Tibial artery (tissue), 4 donors: ENCODE measurements at regions not wholly inside any gene's neighbourhood (a gene's known extent, or its start where the extent isn't known, plus 50 kb on each side); places are given as distances from the start of the nearest gene placed in this dataset.

ENCODE experiments used
- DNase-seq, 2 donors: peaks; one replicate each; pipeline ENCODE4 v3.0.0-alpha.2; 2019
- H3K27ac ChIP-seq, 2 donors: fragments of 200-600 bp; sonication (generic) in 1 of 2; 1 replicate in 1 of 2; 2 replicates in 1 of 2; pipeline ENCODE4 v1.5.1; 2018 to 2019; ENCODE audit warnings: mild to moderate bottlenecking in 1 of 2
- H3K27me3 ChIP-seq, 2 donors: fragments of 200-600 bp; sonication (generic) in 1 of 2; one replicate each; pipeline versions ENCODE4 v1.5.1 to v1.6.0; 2016 to 2019
- H3K36me3 ChIP-seq, 3 donors: fragments of 200-600 bp; sonication (generic) in 2 of 3; one replicate each; pipeline ENCODE4 v1.5.1; 2016 to 2019; ENCODE audit warnings: mild to moderate bottlenecking in 2 of 3
- H3K4me1 ChIP-seq, 4 donors: fragments of 200-600 bp; sonication (generic) in 2 of 4; 1 replicate in 3 of 4; 2 replicates in 1 of 4; pipeline ENCODE4 v1.5.1; 2016 to 2019
- H3K4me3 ChIP-seq, 2 donors: fragments of 200-600 bp; sonication (generic) in 1 of 2; 1 replicate in 1 of 2; 2 replicates in 1 of 2; pipeline ENCODE4 v1.5.1; 2018 to 2019; ENCODE audit warnings: mild to moderate bottlenecking in 2 of 2
- H3K9me3 ChIP-seq, 3 donors: fragments of 200-600 bp; sonication (generic) in 1 of 3; one replicate each; pipeline ENCODE4 v1.5.1; 2016 to 2019
- CTCF ChIP-seq, 2 experiments: fragments of 200-600 bp in 1 of 2; fragments of 450-650 bp in 1 of 2; IDR thresholded peaks; one replicate each; pipeline ENCODE4 v1.5.1; 2017 to 2019; ENCODE audit warnings: antibody characterized with exemption in 2 of 2, mild to moderate bottlenecking in 1 of 2, moderate library complexity in 1 of 2
- intact Hi-C: fragments of 100-400 bp; cut with DNase I; formaldehyde crosslinking; loops from one replicate; pipeline ENCODE4 v1.15.0; 2023; ENCODE audit warnings: low total_unique reads

GRCh38 chr10:42951486-42952251, 125.2 kb upstream of the RET start:
- H3K27ac ChIP-seq = no peak overlapping the region
- peaks cover 0 to 22% of the 10 kb centered on the region in 2 donors for H3K27me3 ChIP-seq
- no peak overlapping the region for H3K4me3 ChIP-seq
- no peak for TF ChIP-seq CTCF (IDR thresholded peaks at IDR 0.05)
- intact Hi-C loops = no loop called here
- DNase-seq = peak; percentile 14 to 54
- peaks cover 0 to 7% (median 0%) of the 10 kb centered on the region in 4 donors for H3K4me1 ChIP-seq
- no peaks in the 10 kb centered on the region for H3K9me3 ChIP-seq
- H3K36me3 ChIP-seq = no peaks in the 10 kb centered on the region

GRCh38 chr10:42952349-42952748, 124.5 kb upstream of the RET start:
- peak; percentile 17 to 40 for DNase-seq
- H3K4me1 ChIP-seq = peaks cover 0 to 7% (median 0%) of the 10 kb centered on the region in 4 donors
- intact Hi-C loops = no loop called here
- no peaks in the 10 kb centered on the region for H3K36me3 ChIP-seq
- H3K27ac ChIP-seq = no peak overlapping the region
- TF ChIP-seq CTCF (IDR thresholded peaks at IDR 0.05) = no peak
- H3K27me3 ChIP-seq = peaks cover 0 to 22% of the 10 kb centered on the region in 2 donors
- H3K4me3 ChIP-seq = no peak overlapping the region
- H3K9me3 ChIP-seq = no peaks in the 10 kb centered on the region

GRCh38 chr10:42952931-42953683, 123.8 kb upstream of the RET start:
- no peak overlapping the region for H3K27ac ChIP-seq
- DNase-seq = peak; percentile 9 to 29
- peaks cover 0 to 7% (median 0%) of the 10 kb centered on the region in 4 donors for H3K4me1 ChIP-seq
- no peak overlapping the region for H3K4me3 ChIP-seq
- H3K36me3 ChIP-seq = no peaks in the 10 kb centered on the region
- intact Hi-C loops = no loop called here
- H3K9me3 ChIP-seq = no peaks in the 10 kb centered on the region
- H3K27me3 ChIP-seq = peaks cover 0 to 22% of the 10 kb centered on the region in 2 donors
- no peak for TF ChIP-seq CTCF (IDR thresholded peaks at IDR 0.05)

- intact Hi-C loops = no loop called here
- DNase-seq = peak; percentile 8 to 32
These were observed 122.9 kb upstream of the RET start for GRCh38 chr10:42953684-42954674.

More at GRCh38 chr10:42953684-42954674, 122.9 kb upstream of the RET start:
- no peak for TF ChIP-seq CTCF (IDR thresholded peaks at IDR 0.05)
- no peak overlapping the region for H3K4me3 ChIP-seq
- H3K27me3 ChIP-seq = peaks cover 0 to 22% of the 10 kb centered on the region in 2 donors
- H3K4me1 ChIP-seq = peaks cover 0 to 7% (median 0%) of the 10 kb centered on the region in 4 donors
- H3K36me3 ChIP-seq = no peaks in the 10 kb centered on the region
- no peak overlapping the region for H3K27ac ChIP-seq
- H3K9me3 ChIP-seq = no peaks in the 10 kb centered on the region
